GM21528 (cell line): ENCODE measurements at regions not wholly inside any gene's neighbourhood (a gene's known extent, or its start where the extent isn't known, plus 50 kb on each side); places are given as distances from the start of the nearest gene placed in this dataset.

Experiments used
- ATAC-seq: cut with Tn5 transposase; IDR thresholded peaks from one replicate; pipeline ENCODE4 v1.9.1; 2021; ENCODE audit warnings: mild to moderate bottlenecking, moderate library complexity; ENCODE audit not compliant: unreplicated experiment, low FRiP score

- no peak for ATAC-seq
Measured at GRCh38 chr11:127632546-127632945, 632.0 kb upstream of the KIRREL3 start.

- ATAC-seq, result no peak
Measured at GRCh38 chr11:127631974-127632373, 631.4 kb upstream of the KIRREL3 start.

GRCh38 chr11:127629200-127629599, 628.6 kb upstream of the KIRREL3 start:
- no peak for ATAC-seq

GRCh38 chr11:127628458-127628785, 627.9 kb upstream of the KIRREL3 start:
- ATAC-seq, result no peak

- no peak for ATAC-seq
Measured at GRCh38 chr11:127627629-127628457, 627.3 kb upstream of the KIRREL3 start.

GRCh38 chr11:127627204-127627603, 626.6 kb upstream of the KIRREL3 start:
- ATAC-seq, result no peak

- ATAC-seq, result no peak
Measured at GRCh38 chr11:127625402-127625801, 624.8 kb upstream of the KIRREL3 start.

GRCh38 chr11:127624306-127624856, 623.8 kb upstream of the KIRREL3 start:
- ATAC-seq, result no peak

GRCh38 chr11:127622686-127623085, 622.1 kb upstream of the KIRREL3 start:
- ATAC-seq, result no peak

- ATAC-seq, result no peak
Measured at GRCh38 chr11:127620671-127621070, 620.1 kb upstream of the KIRREL3 start.

GRCh38 chr11:127619946-127620345, 619.4 kb upstream of the KIRREL3 start:
- ATAC-seq, result no peak

GRCh38 chr11:127618721-127619120, 618.2 kb upstream of the KIRREL3 start:
- ATAC-seq, result no peak

- no peak for ATAC-seq
Measured at GRCh38 chr11:127616158-127616557, 615.6 kb upstream of the KIRREL3 start.

GRCh38 chr11:127612607-127613006, 612.0 kb upstream of the KIRREL3 start:
- no peak for ATAC-seq

- ATAC-seq, result no peak
Measured at GRCh38 chr11:127609025-127609773, 608.6 kb upstream of the KIRREL3 start.

- ATAC-seq, result no peak
Measured at GRCh38 chr11:127607487-127608085, 607.0 kb upstream of the KIRREL3 start.

GRCh38 chr11:127601578-127601977, 601.0 kb upstream of the KIRREL3 start:
- no peak for ATAC-seq

- no peak for ATAC-seq
Measured at GRCh38 chr11:127600674-127601073, 600.1 kb upstream of the KIRREL3 start.

- no peak for ATAC-seq
Measured at GRCh38 chr11:127598476-127598875, 597.9 kb upstream of the KIRREL3 start.

GRCh38 chr11:127596433-127596832, 595.9 kb upstream of the KIRREL3 start:
- no peak for ATAC-seq

- ATAC-seq, result no peak
Measured at GRCh38 chr11:127592371-127592770, 591.8 kb upstream of the KIRREL3 start.
